ENCODE measurements at regions not wholly inside any gene's neighbourhood (a gene's known extent, or its start where the extent isn't known, plus 50 kb on each side); places are given as distances from the start of the nearest gene placed in this dataset.

GRCh38 chr20:12383821-12384220 lies 466.1 kb downstream of the BTBD3 start:
- Histone ChIP-seq H3F3A (ENCODE audit: insufficient read depth) (no peaks in the 10 kb centered on the region), H3K4me3 (ENCODE audit: insufficient read depth, low read length, poor library complexity, severe bottlenecking) (no peak overlapping the region), H2AFZ (ENCODE audit: low read depth, low read length, severe bottlenecking) (no peak overlapping the region), H3K27ac (ENCODE audit: low read depth, low read length) (no peak overlapping the region), H4K20me1 (ENCODE audit: low read depth, low read length) (no peaks in the 10 kb centered on the region), H3K9me3 (ENCODE audit: insufficient read depth, low read length) (no peaks in the 10 kb centered on the region), H3K79me2 (ENCODE audit: insufficient read depth, low read length) (no peaks in the 10 kb centered on the region), H3K9me2 (replicated peaks; ENCODE audit: insufficient read depth, low read length) (no peaks in the 10 kb centered on the region), H3K9ac (ENCODE audit: low read length) (no peak overlapping the region), H3K4me2 (ENCODE audit: low read depth, low read length, poor library complexity, severe bottlenecking) (no peak overlapping the region), H3K36me3 (ENCODE audit: low read length) (no peaks in the 10 kb centered on the region), H3K27me3 (ENCODE audit: low read length) (no peaks in the 10 kb centered on the region)
- TF ChIP-seq CTCF (IDR thresholded peaks at IDR 0.05; ENCODE audit: insufficient read depth, low read length, poor library complexity, severe bottlenecking) (no peak), EZH2phosphoT487 (conservative IDR thresholded peaks at IDR 0.05; ENCODE audit: low read length) (no peak)

- Histone ChIP-seq H3K4me3 (ENCODE audit: insufficient read depth, low read length, poor library complexity, severe bottlenecking) (no peak overlapping the region), H3K9me2 (replicated peaks; ENCODE audit: insufficient read depth, low read length) (no peaks in the 10 kb centered on the region)
These were observed 469.1 kb downstream of the BTBD3 start for GRCh38 chr20:12386821-12387220.

GRCh38 chr20:12391099-12391498 lies 473.4 kb downstream of the BTBD3 start:
- no peak overlapping the region for H2AFZ ChIP-seq (ENCODE audit: low read depth, low read length, severe bottlenecking)
- no peaks in the 10 kb centered on the region for H3K36me3 ChIP-seq (ENCODE audit: low read length)
- H3K9ac ChIP-seq (ENCODE audit: low read length), result no peak overlapping the region
- no peaks in the 10 kb centered on the region for H4K20me1 ChIP-seq (ENCODE audit: low read depth, low read length)
- no peak overlapping the region for H3K4me2 ChIP-seq (ENCODE audit: low read depth, low read length, poor library complexity, severe bottlenecking)
- no peaks in the 10 kb centered on the region for H3K27me3 ChIP-seq (ENCODE audit: low read length)
- no peaks in the 10 kb centered on the region for H3K9me3 ChIP-seq (ENCODE audit: insufficient read depth, low read length)
- H3K79me2 ChIP-seq (ENCODE audit: insufficient read depth, low read length), result no peaks in the 10 kb centered on the region
- H3K9me2 ChIP-seq (replicated peaks; ENCODE audit: insufficient read depth, low read length), result no peaks in the 10 kb centered on the region
- TF ChIP-seq EZH2phosphoT487 (conservative IDR thresholded peaks at IDR 0.05; ENCODE audit: low read length), result no peak
- no peak for TF ChIP-seq CTCF (IDR thresholded peaks at IDR 0.05; ENCODE audit: insufficient read depth, low read length, poor library complexity, severe bottlenecking)
- no peak overlapping the region for H3K27ac ChIP-seq (ENCODE audit: low read depth, low read length)
- H3K4me3 ChIP-seq (ENCODE audit: insufficient read depth, low read length, poor library complexity, severe bottlenecking), result no peak overlapping the region
- H3F3A ChIP-seq (ENCODE audit: insufficient read depth), result no peaks in the 10 kb centered on the region

More at GRCh38 chr20:12386821-12387220, 469.1 kb downstream of the BTBD3 start:
- H3K4me2 ChIP-seq (ENCODE audit: low read depth, low read length, poor library complexity, severe bottlenecking), result no peak overlapping the region
- no peaks in the 10 kb centered on the region for H3F3A ChIP-seq (ENCODE audit: insufficient read depth)
- no peak overlapping the region for H2AFZ ChIP-seq (ENCODE audit: low read depth, low read length, severe bottlenecking)
- TF ChIP-seq EZH2phosphoT487 (conservative IDR thresholded peaks at IDR 0.05; ENCODE audit: low read length) (no peak), CTCF (IDR thresholded peaks at IDR 0.05; ENCODE audit: insufficient read depth, low read length, poor library complexity, severe bottlenecking) (no peak)
- H3K36me3 ChIP-seq (ENCODE audit: low read length), result no peaks in the 10 kb centered on the region
- no peaks in the 10 kb centered on the region for H3K79me2 ChIP-seq (ENCODE audit: insufficient read depth, low read length)
- no peak overlapping the region for H3K27ac ChIP-seq (ENCODE audit: low read depth, low read length)
- H3K9me3 ChIP-seq (ENCODE audit: insufficient read depth, low read length), result no peaks in the 10 kb centered on the region
- no peaks in the 10 kb centered on the region for H4K20me1 ChIP-seq (ENCODE audit: low read depth, low read length)
- H3K27me3 ChIP-seq (ENCODE audit: low read length), result no peaks in the 10 kb centered on the region
- no peak overlapping the region for H3K9ac ChIP-seq (ENCODE audit: low read length)
